Tibial artery (tissue), 4 donors: ENCODE measurements at regions not wholly inside any gene's neighbourhood (a gene's known extent, or its start where the extent isn't known, plus 50 kb on each side); places are given as distances from the start of the nearest gene placed in this dataset.

Source experiments
- DNase-seq, 2 donors: peaks; one replicate each; pipeline ENCODE4 v3.0.0-alpha.2; 2019
- H3K27ac ChIP-seq, 2 donors: fragments of 200-600 bp; sonication (generic) in 1 of 2; 1 replicate in 1 of 2; 2 replicates in 1 of 2; pipeline ENCODE4 v1.5.1; 2018 to 2019; ENCODE audit warnings: mild to moderate bottlenecking in 1 of 2
- H3K27me3 ChIP-seq, 2 donors: fragments of 200-600 bp; sonication (generic) in 1 of 2; one replicate each; pipeline versions ENCODE4 v1.5.1 to v1.6.0; 2016 to 2019
- H3K36me3 ChIP-seq, 3 donors: fragments of 200-600 bp; sonication (generic) in 2 of 3; one replicate each; pipeline ENCODE4 v1.5.1; 2016 to 2019; ENCODE audit warnings: mild to moderate bottlenecking in 2 of 3
- H3K4me1 ChIP-seq, 4 donors: fragments of 200-600 bp; sonication (generic) in 2 of 4; 1 replicate in 3 of 4; 2 replicates in 1 of 4; pipeline ENCODE4 v1.5.1; 2016 to 2019
- H3K4me3 ChIP-seq, 2 donors: fragments of 200-600 bp; sonication (generic) in 1 of 2; 1 replicate in 1 of 2; 2 replicates in 1 of 2; pipeline ENCODE4 v1.5.1; 2018 to 2019; ENCODE audit warnings: mild to moderate bottlenecking in 2 of 2
- H3K9me3 ChIP-seq, 3 donors: fragments of 200-600 bp; sonication (generic) in 1 of 3; one replicate each; pipeline ENCODE4 v1.5.1; 2016 to 2019
- CTCF ChIP-seq, 2 experiments: fragments of 200-600 bp in 1 of 2; fragments of 450-650 bp in 1 of 2; IDR thresholded peaks; one replicate each; pipeline ENCODE4 v1.5.1; 2017 to 2019; ENCODE audit warnings: antibody characterized with exemption in 2 of 2, mild to moderate bottlenecking in 1 of 2, moderate library complexity in 1 of 2
- intact Hi-C: fragments of 100-400 bp; cut with DNase I; formaldehyde crosslinking; loops from one replicate; pipeline ENCODE4 v1.15.0; 2023; ENCODE audit warnings: low total_unique reads

GRCh38 chr18:1173593-1173992, 268.9 kb downstream of the ADCYAP1 start:
- intact Hi-C loops: no loop called here
- no peak for TF ChIP-seq CTCF (IDR thresholded peaks at IDR 0.05)
- no peak for DNase-seq

DNA sequence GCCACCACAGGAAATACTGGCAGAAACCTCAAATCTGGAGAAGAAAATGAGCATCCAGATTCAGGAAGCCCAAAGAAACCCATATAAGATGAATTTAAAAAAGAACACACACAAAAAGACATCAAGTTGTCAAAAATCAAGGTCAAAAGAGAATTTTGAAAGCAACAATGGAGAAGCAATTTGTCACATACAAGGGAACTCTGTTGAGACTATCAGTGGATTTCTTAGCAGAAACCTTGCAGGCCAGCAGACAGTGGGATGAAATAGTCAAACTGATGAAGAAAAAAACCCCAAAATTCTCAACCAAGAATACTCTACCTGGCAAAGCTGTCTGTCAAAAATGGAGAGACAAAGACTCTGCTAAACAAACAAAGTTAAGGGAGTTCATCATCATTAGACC, 272.6 kb downstream of the ADCYAP1 start:
- Histone ChIP-seq H3K27ac (no peak overlapping the region), H3K4me3 (no peak overlapping the region), H3K27me3 (no peaks in the 10 kb centered on the region), H3K9me3 (peaks cover 0 to 13% (median 9%) of the 10 kb centered on the region in 3 donors), H3K36me3 (no peaks in the 10 kb centered on the region), H3K4me1 (no peaks in the 10 kb centered on the region)
- no peak for TF ChIP-seq CTCF (IDR thresholded peaks at IDR 0.05)
- intact Hi-C loops: no loop called here
- no peak for DNase-seq

More at GRCh38 chr18:1173593-1173992, 268.9 kb downstream of the ADCYAP1 start:
- Histone ChIP-seq H3K9me3 (peaks cover 0 to 13% (median 9%) of the 10 kb centered on the region in 3 donors), H3K27ac (no peak overlapping the region), H3K4me1 (no peaks in the 10 kb centered on the region), H3K4me3 (no peak overlapping the region), H3K36me3 (no peaks in the 10 kb centered on the region), H3K27me3 (no peaks in the 10 kb centered on the region)

DNA sequence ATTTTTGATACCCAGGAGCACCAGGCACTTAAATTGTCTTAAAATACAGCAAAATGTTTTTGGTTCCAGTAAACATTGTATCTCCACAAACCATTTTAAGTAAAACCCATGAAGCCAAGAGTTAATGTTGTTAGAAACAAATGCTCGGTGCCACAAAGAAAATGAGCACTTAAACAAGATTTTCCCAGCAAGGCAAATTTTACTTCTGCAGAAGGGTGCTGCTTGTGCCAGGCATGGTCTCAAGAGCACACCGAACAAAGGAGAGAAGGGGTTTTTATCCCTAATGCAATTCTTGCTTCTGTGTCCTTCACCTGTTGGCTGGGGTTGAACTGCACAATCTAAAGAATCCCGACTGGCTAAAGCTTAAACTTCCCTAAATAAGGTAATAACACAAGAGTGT, 286.7 kb downstream of the ADCYAP1 start:
- intact Hi-C loops: no loop called here
- Histone ChIP-seq H3K4me3 (no peak overlapping the region), H3K27ac (no peak overlapping the region), H3K4me1 (no peaks in the 10 kb centered on the region), H3K9me3 (peaks cover 0 to 4% (median 0%) of the 10 kb centered on the region in 3 donors), H3K36me3 (no peaks in the 10 kb centered on the region), H3K27me3 (no peaks in the 10 kb centered on the region)
- no peak for DNase-seq
- no peak for TF ChIP-seq CTCF (IDR thresholded peaks at IDR 0.05)

GRCh38 chr18:1213126-1213525, 308.5 kb downstream of the ADCYAP1 start:
- no peak for DNase-seq
- H3K36me3 ChIP-seq: no peaks in the 10 kb centered on the region
- intact Hi-C loops: no loop called here
- H3K4me1 ChIP-seq: no peaks in the 10 kb centered on the region
- no peak overlapping the region for H3K4me3 ChIP-seq
- TF ChIP-seq CTCF (IDR thresholded peaks at IDR 0.05): no peak
- no peaks in the 10 kb centered on the region for H3K27me3 ChIP-seq
- peaks cover 0 to 6% (median 5%) of the 10 kb centered on the region in 3 donors for H3K9me3 ChIP-seq
- no peak overlapping the region for H3K27ac ChIP-seq

GRCh38 chr18:1222880-1223279, 318.2 kb downstream of the ADCYAP1 start:
- Histone ChIP-seq H3K36me3 (no peaks in the 10 kb centered on the region), H3K27ac (no peak overlapping the region), H3K9me3 (no peaks in the 10 kb centered on the region), H3K4me3 (no peak overlapping the region), H3K27me3 (no peaks in the 10 kb centered on the region), H3K4me1 (no peaks in the 10 kb centered on the region)
- TF ChIP-seq CTCF (IDR thresholded peaks at IDR 0.05): no peak
- intact Hi-C loops: no loop called here
- DNase-seq: no peak

- no peak for TF ChIP-seq CTCF (IDR thresholded peaks at IDR 0.05)
- Histone ChIP-seq H3K27me3 (no peaks in the 10 kb centered on the region), H3K9me3 (peaks cover 0 to 14% (median 0%) of the 10 kb centered on the region in 3 donors), H3K36me3 (no peaks in the 10 kb centered on the region), H3K4me3 (no peak overlapping the region), H3K4me1 (no peaks in the 10 kb centered on the region), H3K27ac (no peak overlapping the region)
- DNase-seq: no peak
- intact Hi-C loops: no loop called here
Observed at GRCh38 chr18:1227025-1227424, 322.4 kb downstream of the ADCYAP1 start.
